ENCODE measurements at regions not wholly inside any gene's neighbourhood (a gene's known extent, or its start where the extent isn't known, plus 50 kb on each side); places are given as distances from the start of the nearest gene placed in this dataset.
"Not testable (repeated sequence)": the region's sequence is repeated elsewhere in the genome, so short reads cannot be mapped to it uniquely, and the experiment has no call there.

- WGBS (ENCODE audit: insufficient coverage): no CpG with 5 or more reads among the region's 1 CpG
- Histone ChIP-seq H3K79me2 (ENCODE audit: control insufficient read depth, insufficient read depth, low read length) (no peaks in the 10 kb centered on the region), H3K9me3 (ENCODE audit: control extremely low read depth in 1 of 3, control insufficient read depth in 2 of 3, insufficient read depth in 1 of 3, low read length in 2 of 3) (peaks cover 0 to 12% (median 6%) of the 10 kb centered on the region in 3 donors), H3K27ac (ENCODE audit: low read length in 2 of 2) (no peak overlapping the region), H3K36me3 (replicated peaks in 1 of 2; ENCODE audit: control extremely low read depth in 1 of 2, control insufficient read depth in 1 of 2, extremely low read depth in 1 of 2, insufficient read depth in 2 of 2, low read length in 1 of 2) (no peaks in the 10 kb centered on the region), H3K4me1 (ENCODE audit: control insufficient read depth in 2 of 2, insufficient read depth in 2 of 2, low read length in 2 of 2) (no peaks in the 10 kb centered on the region), H3K4me2 (replicated peaks; ENCODE audit: low read depth, low read length, poor library complexity, severe bottlenecking) (no peak overlapping the region), H2AFZ (ENCODE audit: insufficient read depth, low read depth, low read length, poor library complexity, severe bottlenecking) (no peak overlapping the region), H3K27me3 (replicated peaks in 1 of 4; ENCODE audit: control extremely low read depth in 1 of 4, control insufficient read depth in 3 of 4, insufficient read depth in 4 of 4, low read length in 3 of 4) (peaks cover 0 to 8% (median 3%) of the 10 kb centered on the region in 4 experiments), H3K9ac (ENCODE audit: low read length) (no peak overlapping the region), H4K20me1 (ENCODE audit: control insufficient read depth, insufficient read depth, low read length, poor library complexity, severe bottlenecking) (no peaks in the 10 kb centered on the region), H3K4me3 (ENCODE audit: control extremely low read depth in 1 of 5, extremely low read depth in 1 of 5, insufficient read depth in 1 of 5, low read depth in 2 of 5, low read length in 4 of 5) (no peak overlapping the region)
- Mint-ChIP-seq H3K4me1 (no peaks in the 10 kb centered on the region), H3K27ac (no peak overlapping the region), H3K9me3 (ENCODE audit: insufficient read depth) (peaks cover 10% of the 10 kb centered on the region), H3K4me3 (no peak overlapping the region), H3K27me3 (peaks cover 46% of the 10 kb centered on the region)
- ATAC-seq (ENCODE audit: low read depth): no peak
- ChIA-PET POLR2A (no interaction called here), CTCF (no interaction called here)
- intact Hi-C loops (cut with micrococcal nuclease): no loop called here
- TF ChIP-seq EZH2 (IDR thresholded peaks at IDR 0.05; ENCODE audit: borderline replicate concordance, insufficient read depth, low read depth, low read length, poor library complexity, severe bottlenecking) (no peak), CTCF (IDR thresholded peaks at IDR 0.05) (no peak)
- DNase-seq: no peak
Measured at GRCh38 chr9:33740075-33740474, 55.3 kb upstream of the PRSS3 start.

- H3K27ac Mint-ChIP-seq; POLR2A ChIA-PET; H3K4me3 ChIP-seq (ENCODE audit: control extremely low read depth in 1 of 5, extremely low read depth in 1 of 5, insufficient read depth in 1 of 5, low read depth in 2 of 5, low read length in 4 of 5); H3K4me2 ChIP-seq (replicated peaks; ENCODE audit: low read depth, low read length, poor library complexity, severe bottlenecking); H3K36me3 ChIP-seq (replicated peaks in 1 of 2; ENCODE audit: control extremely low read depth in 1 of 2, control insufficient read depth in 1 of 2, extremely low read depth in 1 of 2, insufficient read depth in 2 of 2, low read length in 1 of 2); H3K9ac ChIP-seq (ENCODE audit: low read length); H2AFZ ChIP-seq (ENCODE audit: insufficient read depth, low read depth, low read length, poor library complexity, severe bottlenecking); ATAC-seq (ENCODE audit: low read depth); intact Hi-C loops (cut with micrococcal nuclease); H3K9me3 Mint-ChIP-seq (ENCODE audit: insufficient read depth); DNase-seq; H4K20me1 ChIP-seq (ENCODE audit: control insufficient read depth, insufficient read depth, low read length, poor library complexity, severe bottlenecking); H3K4me1 ChIP-seq (ENCODE audit: control insufficient read depth in 2 of 2, insufficient read depth in 2 of 2, low read length in 2 of 2); H3K27ac ChIP-seq (ENCODE audit: low read length in 2 of 2); H3K79me2 ChIP-seq (ENCODE audit: control insufficient read depth, insufficient read depth, low read length); H3K4me3 Mint-ChIP-seq; CTCF ChIA-PET; H3K4me1 Mint-ChIP-seq; H3K27me3 ChIP-seq (replicated peaks in 1 of 4; ENCODE audit: control extremely low read depth in 1 of 4, control insufficient read depth in 3 of 4, insufficient read depth in 4 of 4, low read length in 3 of 4): not testable (repeated sequence)
- no CpG with 5 or more reads among the region's 1 CpG for WGBS (ENCODE audit: insufficient coverage)
- peaks cover 0 to 12% (median 6%) of the 10 kb centered on the region in 3 donors for H3K9me3 ChIP-seq (ENCODE audit: control extremely low read depth in 1 of 3, control insufficient read depth in 2 of 3, insufficient read depth in 1 of 3, low read length in 2 of 3)
- peaks cover 43% of the 10 kb centered on the region for H3K27me3 Mint-ChIP-seq
Measured at GRCh38 chr9:33740958-33741357, 54.4 kb upstream of the PRSS3 start.

Data from B cell (primary cell).